AG04449 (cell line): ENCODE measurements at regions not wholly inside any gene's neighbourhood (a gene's known extent, or its start where the extent isn't known, plus 50 kb on each side); places are given as distances from the start of the nearest gene placed in this dataset.
"Not testable (repeated sequence)": the region's sequence is repeated elsewhere in the genome, so short reads cannot be mapped to it uniquely, and the experiment has no call there.

ENCODE experiments used
- CTCF ChIA-PET: fragments of 350-600 bp; formaldehyde crosslinking; extraction: SDS; loops from one replicate; lab custom pipeline; 2021; ENCODE audit warnings: antibody characterized with exemption; lab: Yijun Ruan, JAX
- POLR2A ChIA-PET: fragments of 400-600, 350-600 bp; formaldehyde crosslinking; extraction: SDS; loops from one replicate; lab custom pipeline; 2020; ENCODE audit warnings: antibody characterized with exemption, inconsistent platforms; lab: Yijun Ruan, JAX
- DNase-seq: peaks from one replicate; pipeline ENCODE4 v3.0.0-alpha.2; 2010; ENCODE audit warnings: low read depth, low spot score
- H3K4me3 ChIP-seq: 2 replicates; pipeline ENCODE4 v1.5.1; 2011; ENCODE audit warnings: low read depth, mild to moderate bottlenecking, control low read depth, low read length

GRCh38 chr1:148679050-148679786 is 69.4 kb upstream of the NUDT4B start:
- POLR2A ChIA-PET, DNase-seq, CTCF ChIA-PET: not testable (repeated sequence)
- peak overlapping the region; percentile 55 for H3K4me3 ChIP-seq

GRCh38 chr1:148679787-148680326 is 68.7 kb upstream of the NUDT4B start:
- DNase-seq, CTCF ChIA-PET, POLR2A ChIA-PET: not testable (repeated sequence)
- peak overlapping the region; percentile 55 for H3K4me3 ChIP-seq

GRCh38 chr1:148686735-148687134 is 61.8 kb upstream of the NUDT4B start:
- DNase-seq, POLR2A ChIA-PET, H3K4me3 ChIP-seq, CTCF ChIA-PET: not testable (repeated sequence)

- DNase-seq, H3K4me3 ChIP-seq, CTCF ChIA-PET, POLR2A ChIA-PET: not testable (repeated sequence)
Observed at GRCh38 chr1:148687376-148687775, 61.2 kb upstream of the NUDT4B start.
